ENCODE measurements at regions not wholly inside any gene's neighbourhood (a gene's known extent, or its start where the extent isn't known, plus 50 kb on each side); places are given as distances from the start of the nearest gene placed in this dataset.

DNA sequence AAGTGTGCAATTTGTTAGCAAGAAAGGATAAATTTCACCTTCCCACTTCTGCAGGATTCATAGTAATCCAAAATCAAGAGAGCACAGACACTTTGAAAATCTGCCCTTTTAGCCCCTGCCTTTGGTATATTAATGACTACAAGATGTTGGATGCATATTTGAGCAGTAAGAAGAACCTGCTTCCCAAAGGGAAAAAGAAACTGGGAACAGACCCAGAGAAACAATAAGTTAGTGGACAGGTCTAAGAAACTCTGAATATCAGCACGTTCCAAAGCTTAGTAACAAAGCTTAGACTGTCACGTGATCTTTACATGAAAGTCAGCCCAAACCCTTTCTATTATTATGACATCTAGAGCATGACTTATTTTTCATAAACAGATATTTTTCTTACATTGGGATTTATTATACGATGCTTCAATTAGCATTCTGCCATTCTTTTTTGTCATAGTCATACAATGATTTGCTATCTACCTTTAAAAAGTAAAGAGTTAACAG lies 390.9 kb upstream of the ADGRL2 start:
- Histone ChIP-seq H3K9me3 (ENCODE audit: control insufficient read depth, low read length) (no peaks in the 10 kb centered on the region), H3K4me1 (ENCODE audit: control insufficient read depth, insufficient read depth, low read length) (peaks cover 7% of the 10 kb centered on the region), H3K27me3 (replicated peaks; ENCODE audit: control insufficient read depth, insufficient read depth, low read length) (no peaks in the 10 kb centered on the region), H3K4me3 (ENCODE audit: low read length) (no peak overlapping the region), H3K9ac (ENCODE audit: low read length) (no peak overlapping the region), H3K36me3 (ENCODE audit: control insufficient read depth, insufficient read depth, low read length, severe bottlenecking) (no peaks in the 10 kb centered on the region)
- DNase-seq (ENCODE audit: low read depth) = no peak

DNA sequence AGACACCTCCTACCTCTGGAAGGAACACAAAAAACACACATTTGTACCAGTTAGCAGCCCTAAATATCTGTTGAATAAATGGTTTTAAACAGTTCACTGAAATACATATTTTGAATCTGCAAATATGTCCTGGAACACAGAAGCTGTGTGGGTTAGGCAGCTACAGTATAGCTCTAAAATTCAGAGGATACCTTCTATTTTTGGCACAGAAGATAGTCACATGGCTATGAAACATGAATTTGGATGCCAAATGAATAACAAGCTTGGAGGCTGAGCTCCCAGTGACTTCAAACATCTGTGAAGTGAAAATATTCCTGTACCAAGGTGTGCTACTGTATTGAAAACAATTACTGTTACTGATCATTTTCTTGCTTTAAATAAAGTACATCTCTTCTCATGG lies 391.5 kb upstream of the ADGRL2 start:
- no peak for DNase-seq (ENCODE audit: low read depth)
- Histone ChIP-seq H3K9me3 (ENCODE audit: control insufficient read depth, low read length) (no peaks in the 10 kb centered on the region), H3K4me1 (ENCODE audit: control insufficient read depth, insufficient read depth, low read length) (peaks cover 7% of the 10 kb centered on the region), H3K9ac (ENCODE audit: low read length) (no peak overlapping the region), H3K27me3 (replicated peaks; ENCODE audit: control insufficient read depth, insufficient read depth, low read length) (no peaks in the 10 kb centered on the region), H3K36me3 (ENCODE audit: control insufficient read depth, insufficient read depth, low read length, severe bottlenecking) (no peaks in the 10 kb centered on the region), H3K4me3 (ENCODE audit: low read length) (no peak overlapping the region)

DNA sequence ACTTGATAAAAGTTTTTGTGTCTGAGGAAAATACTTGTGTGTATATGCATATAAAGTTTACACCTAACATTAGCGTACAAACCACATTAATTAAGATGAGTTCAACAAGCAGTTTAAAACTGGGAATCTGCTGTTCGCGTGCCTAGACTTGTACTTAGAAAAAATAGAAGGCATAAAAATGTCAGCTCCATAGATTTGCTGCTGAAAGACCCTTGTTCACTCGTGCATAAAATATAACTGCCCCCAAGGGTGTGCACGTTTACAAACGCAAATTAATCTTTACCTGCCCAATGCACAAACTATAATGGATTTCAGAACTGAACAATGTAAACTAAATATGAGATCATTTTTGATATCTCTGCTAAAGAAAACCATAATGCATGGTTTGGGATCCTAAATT lies 392.3 kb upstream of the ADGRL2 start:
- no peak overlapping the region for H3K4me3 ChIP-seq (ENCODE audit: low read length)
- no peaks in the 10 kb centered on the region for H3K9me3 ChIP-seq (ENCODE audit: control insufficient read depth, low read length)
- DNase-seq (ENCODE audit: low read depth) = no peak
- H3K4me1 ChIP-seq (ENCODE audit: control insufficient read depth, insufficient read depth, low read length) = peaks cover 7% of the 10 kb centered on the region
- H3K9ac ChIP-seq (ENCODE audit: low read length) = no peak overlapping the region
- no peaks in the 10 kb centered on the region for H3K36me3 ChIP-seq (ENCODE audit: control insufficient read depth, insufficient read depth, low read length, severe bottlenecking)
- H3K27me3 ChIP-seq (replicated peaks; ENCODE audit: control insufficient read depth, insufficient read depth, low read length) = no peaks in the 10 kb centered on the region

DNA sequence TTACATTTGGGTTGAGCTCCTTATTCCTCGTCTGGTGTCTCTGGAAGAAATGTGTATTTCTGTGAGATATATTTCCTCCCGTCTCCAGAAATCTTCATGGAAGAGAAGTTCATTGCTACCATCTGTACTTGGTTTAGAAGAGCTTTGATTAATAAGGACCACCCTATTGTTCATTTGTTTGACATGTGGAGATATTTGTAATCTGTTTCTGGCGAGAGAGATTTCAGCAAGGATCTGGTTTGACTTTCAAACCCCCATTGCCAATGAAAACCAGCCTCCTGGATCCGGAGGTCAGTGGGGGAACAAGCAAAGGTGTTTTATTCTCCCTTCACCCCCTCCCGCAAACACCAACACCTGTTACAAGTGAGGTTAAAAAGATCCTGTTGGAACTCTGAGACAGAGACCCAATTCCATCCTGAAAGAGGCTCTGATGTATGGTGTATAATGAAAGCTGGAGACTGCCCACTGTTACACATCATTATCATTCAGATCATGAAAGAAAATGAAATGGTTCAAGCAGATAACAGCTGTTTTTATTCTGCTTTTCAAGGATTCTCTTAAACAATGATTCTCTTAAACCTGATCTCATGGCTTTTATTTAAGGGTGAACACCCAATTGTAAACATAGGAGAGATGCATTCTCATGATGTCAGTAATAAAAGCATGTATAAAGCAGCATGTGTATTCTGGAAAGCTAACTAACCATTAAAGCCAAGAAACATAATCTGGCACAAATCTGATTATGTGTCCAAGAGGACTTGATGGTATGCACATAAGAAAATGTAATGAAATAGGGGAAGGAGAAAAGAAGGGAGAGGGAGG lies 393.5 kb upstream of the ADGRL2 start:
- Histone ChIP-seq H3K36me3 (ENCODE audit: control insufficient read depth, insufficient read depth, low read length, severe bottlenecking) (no peaks in the 10 kb centered on the region), H3K4me3 (ENCODE audit: low read length) (no peak overlapping the region), H3K9ac (ENCODE audit: low read length) (no peak overlapping the region), H3K9me3 (ENCODE audit: control insufficient read depth, low read length) (no peaks in the 10 kb centered on the region), H3K4me1 (ENCODE audit: control insufficient read depth, insufficient read depth, low read length) (peaks cover 7% of the 10 kb centered on the region), H3K27me3 (replicated peaks; ENCODE audit: control insufficient read depth, insufficient read depth, low read length) (no peaks in the 10 kb centered on the region)
- DNase-seq (ENCODE audit: low read depth) = peak; percentile 45

DNA sequence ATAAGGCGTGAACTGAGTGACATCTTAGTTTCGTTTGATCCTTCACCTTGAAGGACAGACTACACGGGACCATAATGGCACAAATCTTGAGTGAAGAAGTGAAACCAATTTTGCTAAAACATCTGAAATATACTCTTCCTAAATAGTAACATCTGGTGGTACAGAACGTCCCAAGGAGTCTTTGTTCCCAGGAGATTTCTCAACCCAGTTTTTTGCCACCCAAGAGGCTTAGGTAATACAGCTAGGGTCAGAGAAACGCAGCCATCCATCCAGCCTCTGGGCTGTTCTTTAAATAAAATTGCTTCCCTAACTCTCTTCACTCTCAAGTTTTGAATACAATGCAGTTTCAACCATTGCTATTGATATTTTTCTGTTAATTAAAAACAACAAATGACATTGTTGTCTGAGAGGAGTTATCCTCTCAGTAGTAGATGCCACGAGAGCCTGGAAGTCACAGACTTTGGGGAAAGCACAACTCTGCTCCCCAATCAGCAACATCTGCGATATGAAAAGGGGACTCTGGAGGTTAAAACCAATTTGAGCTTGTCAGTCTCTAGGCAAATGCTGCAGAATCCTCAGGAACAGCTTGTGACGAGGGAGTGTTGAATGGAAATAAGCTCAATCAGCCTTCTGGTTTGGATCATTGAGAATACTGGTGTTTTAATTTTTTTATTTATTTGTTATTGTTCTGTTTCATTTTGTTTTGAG lies 394.3 kb upstream of the ADGRL2 start:
- H3K27me3 ChIP-seq (replicated peaks; ENCODE audit: control insufficient read depth, insufficient read depth, low read length) = no peaks in the 10 kb centered on the region
- no peak overlapping the region for H3K4me3 ChIP-seq (ENCODE audit: low read length)
- H3K9ac ChIP-seq (ENCODE audit: low read length) = no peak overlapping the region
- H3K36me3 ChIP-seq (ENCODE audit: control insufficient read depth, insufficient read depth, low read length, severe bottlenecking) = no peaks in the 10 kb centered on the region
- peaks cover 7% of the 10 kb centered on the region for H3K4me1 ChIP-seq (ENCODE audit: control insufficient read depth, insufficient read depth, low read length)
- peak; percentile 42 for DNase-seq (ENCODE audit: low read depth)
- H3K9me3 ChIP-seq (ENCODE audit: control insufficient read depth, low read length) = no peaks in the 10 kb centered on the region

DNA sequence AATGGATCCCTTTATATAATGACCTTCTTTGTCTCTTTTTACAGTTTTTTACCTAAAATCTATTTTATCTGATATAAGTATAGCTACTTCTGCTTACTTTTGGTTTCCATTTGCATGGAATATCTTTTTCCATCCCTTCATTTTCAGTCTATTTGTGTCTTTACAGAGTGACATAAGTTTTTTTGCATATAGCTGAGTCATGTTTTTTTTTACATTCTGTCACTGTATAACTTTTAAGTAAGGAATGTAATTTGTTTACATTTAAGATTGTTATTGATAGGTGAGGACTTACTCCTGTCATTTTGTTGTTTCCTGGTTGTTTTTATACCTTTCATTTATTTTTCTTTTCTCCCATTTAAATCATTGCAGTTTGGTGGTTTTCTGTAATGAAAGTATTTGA lies 402.7 kb upstream of the ADGRL2 start:
- H3K4me3 ChIP-seq (ENCODE audit: low read length) = no peak overlapping the region
- H3K4me1 ChIP-seq (ENCODE audit: control insufficient read depth, insufficient read depth, low read length) = no peaks in the 10 kb centered on the region
- H3K9me3 ChIP-seq (ENCODE audit: control insufficient read depth, low read length) = peaks cover 9% of the 10 kb centered on the region
- no peaks in the 10 kb centered on the region for H3K36me3 ChIP-seq (ENCODE audit: control insufficient read depth, insufficient read depth, low read length, severe bottlenecking)
- DNase-seq (ENCODE audit: low read depth) = no peak
- no peak overlapping the region for H3K9ac ChIP-seq (ENCODE audit: low read length)
- no peaks in the 10 kb centered on the region for H3K27me3 ChIP-seq (replicated peaks; ENCODE audit: control insufficient read depth, insufficient read depth, low read length)

DNA sequence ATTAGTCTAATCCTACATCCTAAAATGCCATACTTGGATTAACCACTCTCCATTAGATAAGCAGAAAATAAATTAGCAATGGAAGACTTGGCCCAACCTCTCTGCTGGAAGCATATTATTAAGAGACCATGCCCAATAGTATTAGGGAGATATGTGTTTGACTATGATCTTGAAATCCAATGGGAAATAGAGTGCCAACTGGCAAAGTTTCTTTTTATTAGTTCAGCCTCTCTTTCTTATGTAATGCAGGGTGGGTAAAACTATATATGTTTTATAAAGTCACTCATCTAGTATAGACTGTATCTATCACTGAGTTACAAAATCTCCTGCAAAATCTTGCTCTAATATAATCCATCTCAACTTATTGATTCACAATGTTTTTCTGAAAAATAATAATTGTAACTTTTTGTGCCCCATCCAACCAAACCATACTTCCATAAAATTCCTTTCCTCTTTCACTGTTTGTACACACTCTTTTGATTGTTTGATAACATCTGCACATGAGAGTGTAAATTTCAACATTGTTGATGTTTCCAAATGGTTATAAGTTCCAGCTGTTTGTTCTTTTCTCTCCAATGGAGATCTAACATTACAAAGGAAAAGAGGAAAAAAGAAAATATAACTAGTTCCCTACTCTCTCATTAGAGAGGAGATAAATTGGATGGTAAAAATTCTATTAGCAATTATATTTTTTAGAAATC lies 408.1 kb upstream of the ADGRL2 start:
- Histone ChIP-seq H3K9me3 (ENCODE audit: control insufficient read depth, low read length) (no peaks in the 10 kb centered on the region), H3K36me3 (ENCODE audit: control insufficient read depth, insufficient read depth, low read length, severe bottlenecking) (no peaks in the 10 kb centered on the region), H3K4me3 (ENCODE audit: low read length) (no peak overlapping the region), H3K4me1 (ENCODE audit: control insufficient read depth, insufficient read depth, low read length) (no peaks in the 10 kb centered on the region), H3K9ac (ENCODE audit: low read length) (no peak overlapping the region), H3K27me3 (replicated peaks; ENCODE audit: control insufficient read depth, insufficient read depth, low read length) (no peaks in the 10 kb centered on the region)
- peak; percentile 46 for DNase-seq (ENCODE audit: low read depth)

DNA sequence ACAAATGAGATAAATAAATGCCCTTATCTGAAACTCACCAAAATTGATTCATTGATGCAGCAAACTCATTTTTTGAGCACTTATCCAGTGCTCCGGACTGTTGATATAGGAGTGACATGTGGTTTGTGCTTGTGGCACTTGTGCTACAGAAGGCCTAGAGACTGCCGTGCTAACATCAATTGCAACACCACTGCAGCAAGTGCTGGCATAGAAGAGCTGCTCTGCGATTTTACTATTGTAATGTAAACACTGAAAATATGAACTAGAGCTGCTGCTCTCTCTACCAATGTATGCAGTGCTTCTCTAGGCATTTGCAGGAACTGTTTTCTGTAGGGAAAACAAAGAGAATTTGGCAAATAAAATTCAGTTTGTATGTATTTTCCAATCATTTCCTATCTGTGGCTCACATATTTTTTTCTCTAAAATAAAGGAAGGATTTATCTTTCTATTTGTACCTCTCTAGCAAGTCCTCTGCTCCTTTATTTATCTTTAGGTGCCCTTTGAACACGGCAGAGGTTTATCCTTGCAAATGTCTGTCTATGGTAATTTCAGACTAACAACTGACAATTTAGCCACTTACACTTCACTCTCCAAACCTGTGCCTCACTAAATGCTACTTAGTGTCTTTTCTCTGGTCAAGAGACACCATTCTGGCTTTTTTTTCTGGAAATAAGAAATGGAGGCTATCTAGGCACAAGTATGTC lies 409.5 kb upstream of the ADGRL2 start:
- peak; percentile 72 for DNase-seq (ENCODE audit: low read depth)
- H3K36me3 ChIP-seq (ENCODE audit: control insufficient read depth, insufficient read depth, low read length, severe bottlenecking) = no peaks in the 10 kb centered on the region
- no peaks in the 10 kb centered on the region for H3K27me3 ChIP-seq (replicated peaks; ENCODE audit: control insufficient read depth, insufficient read depth, low read length)
- no peak overlapping the region for H3K4me3 ChIP-seq (ENCODE audit: low read length)
- H3K9me3 ChIP-seq (ENCODE audit: control insufficient read depth, low read length) = no peaks in the 10 kb centered on the region
- no peaks in the 10 kb centered on the region for H3K4me1 ChIP-seq (ENCODE audit: control insufficient read depth, insufficient read depth, low read length)
- no peak overlapping the region for H3K9ac ChIP-seq (ENCODE audit: low read length)

DNA sequence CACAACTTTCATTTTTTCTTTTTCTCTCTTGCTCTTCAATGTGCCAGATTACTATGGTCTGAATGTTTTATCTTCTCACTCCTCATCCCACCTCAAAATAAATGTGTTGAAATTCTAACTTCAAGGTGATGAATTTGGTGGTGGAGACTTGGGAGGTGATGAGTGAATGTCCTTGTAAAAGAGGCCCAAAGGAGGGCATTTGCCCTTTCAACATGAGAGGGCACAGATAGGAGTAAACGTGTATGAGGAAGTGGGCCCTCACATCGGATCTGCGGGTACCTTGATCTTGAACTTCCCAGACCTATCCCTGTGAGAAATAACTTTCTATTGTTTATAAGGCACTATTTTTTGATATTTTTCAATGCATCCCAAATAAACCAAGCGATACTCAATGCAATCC lies 412.3 kb upstream of the ADGRL2 start:
- DNase-seq (ENCODE audit: low read depth) = no peak
- Histone ChIP-seq H3K36me3 (ENCODE audit: control insufficient read depth, insufficient read depth, low read length, severe bottlenecking) (no peaks in the 10 kb centered on the region), H3K9ac (ENCODE audit: low read length) (no peak overlapping the region), H3K4me3 (ENCODE audit: low read length) (no peak overlapping the region), H3K27me3 (replicated peaks; ENCODE audit: control insufficient read depth, insufficient read depth, low read length) (no peaks in the 10 kb centered on the region), H3K4me1 (ENCODE audit: control insufficient read depth, insufficient read depth, low read length) (no peaks in the 10 kb centered on the region), H3K9me3 (ENCODE audit: control insufficient read depth, low read length) (no peaks in the 10 kb centered on the region)

DNA sequence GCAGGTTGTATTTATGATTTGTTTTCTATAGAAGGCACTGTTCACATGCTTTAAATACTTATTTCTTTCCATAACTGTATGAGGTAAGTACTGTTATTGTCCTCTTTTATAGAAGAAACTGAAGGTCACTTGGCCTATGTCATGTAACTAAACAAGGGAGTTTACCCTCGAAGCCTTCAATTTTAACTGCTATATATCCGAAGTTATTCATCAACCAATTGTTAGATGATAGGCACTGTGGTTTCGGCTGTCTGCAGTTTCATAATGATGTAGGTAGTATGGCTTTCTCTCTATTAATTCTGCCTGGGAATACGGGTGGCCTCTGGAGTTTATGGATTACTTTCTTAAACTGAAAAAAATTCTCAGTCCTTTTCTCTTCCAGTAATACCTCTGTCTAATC lies 413.3 kb upstream of the ADGRL2 start:
- Histone ChIP-seq H3K9me3 (ENCODE audit: control insufficient read depth, low read length) (no peaks in the 10 kb centered on the region), H3K4me3 (ENCODE audit: low read length) (no peak overlapping the region), H3K4me1 (ENCODE audit: control insufficient read depth, insufficient read depth, low read length) (no peaks in the 10 kb centered on the region), H3K27me3 (replicated peaks; ENCODE audit: control insufficient read depth, insufficient read depth, low read length) (no peaks in the 10 kb centered on the region), H3K9ac (ENCODE audit: low read length) (no peak overlapping the region), H3K36me3 (ENCODE audit: control insufficient read depth, insufficient read depth, low read length, severe bottlenecking) (no peaks in the 10 kb centered on the region)
- DNase-seq (ENCODE audit: low read depth) = no peak

DNA sequence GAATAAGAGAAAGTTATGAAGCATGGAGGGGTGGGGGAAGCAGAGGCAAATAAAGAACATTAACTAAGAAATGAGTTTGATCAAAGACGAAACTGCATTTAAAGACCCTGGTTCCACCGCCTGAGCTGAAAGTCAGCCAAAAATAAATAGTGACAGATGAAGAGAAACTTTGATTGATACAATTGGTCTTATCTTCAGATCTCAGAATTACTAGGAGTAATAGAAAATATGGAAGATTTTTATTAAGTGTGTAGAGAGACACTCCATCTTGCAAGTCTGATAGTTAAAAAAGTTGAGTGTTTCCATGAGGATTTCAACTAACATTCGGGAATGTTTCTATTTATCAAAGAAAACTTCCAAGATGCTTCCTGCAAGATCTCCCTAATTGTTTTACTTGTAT lies 418.2 kb upstream of the ADGRL2 start:
- no peak for DNase-seq (ENCODE audit: low read depth)
- H3K4me1 ChIP-seq (ENCODE audit: control insufficient read depth, insufficient read depth, low read length) = no peaks in the 10 kb centered on the region
- H3K4me3 ChIP-seq (ENCODE audit: low read length) = no peak overlapping the region
- H3K9me3 ChIP-seq (ENCODE audit: control insufficient read depth, low read length) = no peaks in the 10 kb centered on the region
- H3K36me3 ChIP-seq (ENCODE audit: control insufficient read depth, insufficient read depth, low read length, severe bottlenecking) = no peaks in the 10 kb centered on the region
- no peaks in the 10 kb centered on the region for H3K27me3 ChIP-seq (replicated peaks; ENCODE audit: control insufficient read depth, insufficient read depth, low read length)
- H3K9ac ChIP-seq (ENCODE audit: low read length) = no peak overlapping the region

Data from adipocyte (in vitro differentiated cells).